WERI-Rb-1 (cell line): ENCODE measurements at regions not wholly inside any gene's neighbourhood (a gene's known extent, or its start where the extent isn't known, plus 50 kb on each side); places are given as distances from the start of the nearest gene placed in this dataset.
A peak's percentile ranks its signal among the peaks of the same experiment; 100 is the strongest.

Source experiments
- DNase-seq: peaks from one replicate; pipeline ENCODE4 v3.0.0-alpha.2; 2020
- H3K27ac ChIP-seq: fragments of 250-450 bp; sonication (Bioruptor Pico); 2 replicates; pipeline ENCODE4 v1.5.1; 2020; ENCODE audit warnings: mild to moderate bottlenecking, moderate library complexity
- H3K27me3 ChIP-seq: fragments of 250-450 bp; sonication (Bioruptor Pico); 2 replicates; pipeline ENCODE4 v1.5.1; 2021; ENCODE audit warnings: mild to moderate bottlenecking, low read depth, moderate library complexity; ENCODE audit not compliant: insufficient read depth, severe bottlenecking
- H3K36me3 ChIP-seq: fragments of 250-450 bp; sonication (Bioruptor Pico); 2 replicates; pipeline ENCODE4 v1.5.1; 2020; ENCODE audit warnings: mild to moderate bottlenecking, moderate library complexity
- H3K4me3 ChIP-seq: 2 replicates; pipeline ENCODE4 v1.5.1; 2011; ENCODE audit warnings: low read depth, mild to moderate bottlenecking, control low read depth, low read length
- H3K9me3 ChIP-seq: fragments of 250-450 bp; sonication (Bioruptor Pico); 2 replicates; pipeline ENCODE4 v1.5.1; 2021; ENCODE audit warnings: mild to moderate bottlenecking, moderate library complexity; ENCODE audit not compliant: severe bottlenecking
- TF ChIP-seq, protein P1 (sequence below): IDR thresholded peaks from 2 replicates; pipeline ENCODE4 v1.5.1; 2011; ENCODE audit warnings: low read depth, mild to moderate bottlenecking, control low read depth, inconsistent platforms, low read length

- H3K9me3 ChIP-seq, result peaks cover 9% of the 10 kb centered on the region
- no peak for DNase-seq
- no peak overlapping the region for H3K27ac ChIP-seq
- TF ChIP-seq, protein P1, sequence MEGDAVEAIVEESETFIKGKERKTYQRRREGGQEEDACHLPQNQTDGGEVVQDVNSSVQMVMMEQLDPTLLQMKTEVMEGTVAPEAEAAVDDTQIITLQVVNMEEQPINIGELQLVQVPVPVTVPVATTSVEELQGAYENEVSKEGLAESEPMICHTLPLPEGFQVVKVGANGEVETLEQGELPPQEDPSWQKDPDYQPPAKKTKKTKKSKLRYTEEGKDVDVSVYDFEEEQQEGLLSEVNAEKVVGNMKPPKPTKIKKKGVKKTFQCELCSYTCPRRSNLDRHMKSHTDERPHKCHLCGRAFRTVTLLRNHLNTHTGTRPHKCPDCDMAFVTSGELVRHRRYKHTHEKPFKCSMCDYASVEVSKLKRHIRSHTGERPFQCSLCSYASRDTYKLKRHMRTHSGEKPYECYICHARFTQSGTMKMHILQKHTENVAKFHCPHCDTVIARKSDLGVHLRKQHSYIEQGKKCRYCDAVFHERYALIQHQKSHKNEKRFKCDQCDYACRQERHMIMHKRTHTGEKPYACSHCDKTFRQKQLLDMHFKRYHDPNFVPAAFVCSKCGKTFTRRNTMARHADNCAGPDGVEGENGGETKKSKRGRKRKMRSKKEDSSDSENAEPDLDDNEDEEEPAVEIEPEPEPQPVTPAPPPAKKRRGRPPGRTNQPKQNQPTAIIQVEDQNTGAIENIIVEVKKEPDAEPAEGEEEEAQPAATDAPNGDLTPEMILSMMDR, result no peak
- no peaks in the 10 kb centered on the region for H3K36me3 ChIP-seq
- H3K27me3 ChIP-seq, result peaks cover 20% of the 10 kb centered on the region
- no peak overlapping the region for H3K4me3 ChIP-seq
Observed at GRCh38 chr9:93829271-93830011, 125.7 kb downstream of the BARX1 start.

GRCh38 chr9:93828331-93829097 is 126.6 kb downstream of the BARX1 start:
- TF ChIP-seq, protein P1, result no peak
- H3K9me3 ChIP-seq, result peaks cover 9% of the 10 kb centered on the region
- peaks cover 18% of the 10 kb centered on the region for H3K27me3 ChIP-seq
- no peak overlapping the region for H3K4me3 ChIP-seq
- H3K36me3 ChIP-seq, result no peaks in the 10 kb centered on the region
- peak; percentile 6 for DNase-seq
- no peak overlapping the region for H3K27ac ChIP-seq

DNA sequence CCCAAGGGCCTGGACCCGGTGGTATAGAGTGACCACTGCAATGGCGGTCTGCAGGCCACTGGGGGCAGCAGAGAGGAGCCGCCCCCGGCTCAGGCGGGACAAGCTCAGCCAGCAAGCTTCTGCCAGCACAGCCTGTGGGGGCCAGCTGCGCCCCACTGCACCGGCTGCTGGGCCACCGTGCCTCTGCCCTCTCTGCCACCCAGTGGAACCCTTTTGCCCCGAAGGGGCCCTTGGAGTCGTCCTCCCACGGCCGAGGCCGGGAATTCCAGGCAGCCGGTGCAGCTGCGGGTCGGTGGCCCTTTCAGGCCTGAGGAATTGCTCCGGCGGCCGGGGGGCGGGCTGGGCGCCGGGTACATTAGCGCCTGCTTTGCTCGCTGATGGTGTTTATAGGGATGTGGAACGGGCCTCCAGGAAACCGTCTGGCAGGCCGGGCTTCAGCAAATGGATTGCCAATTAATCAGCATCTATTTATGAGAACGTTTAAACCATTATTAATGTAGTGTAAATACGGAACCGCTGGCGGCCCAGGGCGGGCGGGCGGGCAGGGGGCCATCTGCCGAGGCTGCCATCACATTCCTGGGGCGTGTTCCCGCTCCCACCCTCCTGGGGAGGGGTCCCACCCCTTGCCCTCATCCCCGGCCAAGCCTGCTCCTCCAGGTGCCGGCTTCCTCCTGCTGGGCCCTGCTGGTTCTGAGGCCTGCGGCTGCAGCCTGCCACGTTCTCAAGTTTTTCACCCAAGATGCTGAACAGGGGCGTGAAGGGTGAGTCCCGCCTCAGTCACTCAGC is 127.4 kb downstream of the BARX1 start:
- peaks cover 12% of the 10 kb centered on the region for H3K9me3 ChIP-seq
- TF ChIP-seq, protein P1, result peak; percentile 96
- DNase-seq, result peak; percentile 77
- peaks cover 18% of the 10 kb centered on the region for H3K27me3 ChIP-seq
- peak overlapping the region; percentile 36 for H3K4me3 ChIP-seq
- no peak overlapping the region for H3K27ac ChIP-seq
- no peaks in the 10 kb centered on the region for H3K36me3 ChIP-seq

DNA sequence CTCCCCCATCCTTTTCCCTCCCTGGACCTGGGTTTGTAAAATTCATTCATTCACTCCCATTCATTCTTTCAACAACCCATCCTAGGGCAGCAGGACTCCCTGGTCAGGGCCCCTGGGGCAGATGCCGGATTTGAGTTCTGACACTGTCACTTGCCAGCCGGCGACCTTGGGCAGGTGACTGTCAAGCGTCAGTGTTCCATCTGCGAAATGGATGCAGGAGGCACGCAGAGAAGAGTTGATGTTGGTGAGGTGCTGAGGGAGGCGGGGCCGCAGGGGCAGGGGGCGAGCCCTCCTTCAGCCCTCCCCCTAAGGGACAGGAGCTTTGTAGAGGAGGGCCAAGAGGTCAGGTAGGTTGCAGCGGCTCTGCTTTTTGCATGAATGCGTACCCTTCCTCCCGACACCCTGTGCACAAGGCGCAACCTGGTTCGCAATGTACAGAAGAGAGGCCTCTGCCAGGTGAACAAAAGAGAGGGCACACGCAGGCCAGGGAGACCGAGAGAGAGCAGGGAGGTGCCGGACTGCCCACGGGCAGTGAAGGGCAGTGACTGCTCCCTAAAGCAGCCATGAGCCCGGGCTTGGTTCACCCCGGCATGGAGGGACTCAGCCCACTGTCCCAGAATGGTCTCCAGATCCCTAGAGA is 128.1 kb downstream of the BARX1 start:
- Histone ChIP-seq H3K27ac (no peak overlapping the region), H3K27me3 (peaks cover 18% of the 10 kb centered on the region), H3K9me3 (peaks cover 14% of the 10 kb centered on the region), H3K36me3 (no peaks in the 10 kb centered on the region), H3K4me3 (no peak overlapping the region)
- DNase-seq, result peak; percentile 7
- TF ChIP-seq, protein P1, result no peak

DNA sequence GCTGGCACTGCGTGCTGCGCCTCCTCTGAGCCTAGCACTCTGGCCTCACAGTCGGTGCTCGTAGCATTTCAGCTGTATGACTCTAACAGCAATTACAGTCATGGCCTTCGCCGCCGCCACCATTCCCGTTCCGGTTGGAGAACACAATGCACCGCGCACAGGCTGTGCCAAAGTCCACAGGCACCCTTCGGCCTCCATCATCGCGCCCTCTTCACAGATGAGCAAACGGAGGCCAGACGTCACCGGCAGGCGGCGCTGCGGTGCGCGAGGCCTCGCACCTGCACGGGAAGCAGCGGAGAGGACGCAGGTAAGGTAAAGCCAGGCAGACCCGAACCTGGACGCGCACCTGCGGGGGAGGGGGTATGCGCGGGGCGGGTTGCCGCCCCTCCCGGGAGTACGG is 128.9 kb downstream of the BARX1 start:
- TF ChIP-seq, protein P1, result no peak
- no peak overlapping the region for H3K27ac ChIP-seq
- no peaks in the 10 kb centered on the region for H3K36me3 ChIP-seq
- H3K27me3 ChIP-seq, result peaks cover 25% of the 10 kb centered on the region
- H3K9me3 ChIP-seq, result peaks cover 16% of the 10 kb centered on the region
- H3K4me3 ChIP-seq, result no peak overlapping the region
- peak; percentile 7 for DNase-seq
